GM18505 (cell line): ENCODE measurements at regions not wholly inside any gene's neighbourhood (a gene's known extent, or its start where the extent isn't known, plus 50 kb on each side); places are given as distances from the start of the nearest gene placed in this dataset.

Experiments
- ATAC-seq: cut with Tn5 transposase; IDR thresholded peaks from one replicate; pipeline ENCODE4 v1.9.1; 2021; ENCODE audit not compliant: unreplicated experiment
- POLR2A ChIP-seq: IDR thresholded peaks from 4 replicates; pipeline ENCODE4 v1.6.1; 2011; ENCODE audit warnings: borderline replicate concordance; ENCODE audit not compliant: insufficient read depth, insufficient read length; ENCODE audit errors: extremely low read depth

GRCh38 chr18:77560341-77560992 lies 310.8 kb downstream of the GALR1 start:
- ATAC-seq, result peak; percentile 58
- TF ChIP-seq POLR2A, result no peak

GRCh38 chr18:77566604-77567003 lies 317.0 kb downstream of the GALR1 start:
- ATAC-seq, result no peak
- no peak for TF ChIP-seq POLR2A

GRCh38 chr18:77567205-77567604 lies 317.6 kb downstream of the GALR1 start:
- no peak for TF ChIP-seq POLR2A
- ATAC-seq, result no peak

GRCh38 chr18:77571743-77572142 lies 322.1 kb downstream of the GALR1 start:
- no peak for ATAC-seq
- no peak for TF ChIP-seq POLR2A

GRCh38 chr18:77572537-77572936 lies 322.9 kb downstream of the GALR1 start:
- no peak for TF ChIP-seq POLR2A
- no peak for ATAC-seq

GRCh38 chr18:77573571-77573970 lies 323.9 kb downstream of the GALR1 start:
- TF ChIP-seq POLR2A, result no peak
- no peak for ATAC-seq

GRCh38 chr18:77590943-77591515 lies 341.4 kb downstream of the GALR1 start:
- TF ChIP-seq POLR2A, result no peak

GRCh38 chr18:77597726-77598125 lies 348.1 kb downstream of the GALR1 start:
- TF ChIP-seq POLR2A, result no peak
- ATAC-seq, result no peak

More at GRCh38 chr18:77590943-77591515, 341.4 kb downstream of the GALR1 start:
- no peak for ATAC-seq

- TF ChIP-seq POLR2A, result no peak
- ATAC-seq, result no peak
These were observed 351.0 kb downstream of the GALR1 start for GRCh38 chr18:77600674-77601073.

GRCh38 chr18:77601567-77601966 lies 351.9 kb downstream of the GALR1 start:
- no peak for ATAC-seq
- no peak for TF ChIP-seq POLR2A

GRCh38 chr18:77607087-77607486 lies 357.4 kb downstream of the GALR1 start:
- no peak for ATAC-seq
- no peak for TF ChIP-seq POLR2A

- no peak for ATAC-seq
- no peak for TF ChIP-seq POLR2A
These were observed 359.2 kb downstream of the GALR1 start for GRCh38 chr18:77608807-77609206.

- TF ChIP-seq POLR2A, result no peak
- no peak for ATAC-seq
These were observed 368.0 kb downstream of the GALR1 start for GRCh38 chr18:77617694-77618093.

GRCh38 chr18:77619525-77619924 lies 369.9 kb downstream of the GALR1 start:
- ATAC-seq, result no peak
- no peak for TF ChIP-seq POLR2A
